ENCODE measurements at regions not wholly inside any gene's neighbourhood (a gene's known extent, or its start where the extent isn't known, plus 50 kb on each side); places are given as distances from the start of the nearest gene placed in this dataset.
"Not testable (repeated sequence)": the region's sequence is repeated elsewhere in the genome, so short reads cannot be mapped to it uniquely, and the experiment has no call there.

DNA sequence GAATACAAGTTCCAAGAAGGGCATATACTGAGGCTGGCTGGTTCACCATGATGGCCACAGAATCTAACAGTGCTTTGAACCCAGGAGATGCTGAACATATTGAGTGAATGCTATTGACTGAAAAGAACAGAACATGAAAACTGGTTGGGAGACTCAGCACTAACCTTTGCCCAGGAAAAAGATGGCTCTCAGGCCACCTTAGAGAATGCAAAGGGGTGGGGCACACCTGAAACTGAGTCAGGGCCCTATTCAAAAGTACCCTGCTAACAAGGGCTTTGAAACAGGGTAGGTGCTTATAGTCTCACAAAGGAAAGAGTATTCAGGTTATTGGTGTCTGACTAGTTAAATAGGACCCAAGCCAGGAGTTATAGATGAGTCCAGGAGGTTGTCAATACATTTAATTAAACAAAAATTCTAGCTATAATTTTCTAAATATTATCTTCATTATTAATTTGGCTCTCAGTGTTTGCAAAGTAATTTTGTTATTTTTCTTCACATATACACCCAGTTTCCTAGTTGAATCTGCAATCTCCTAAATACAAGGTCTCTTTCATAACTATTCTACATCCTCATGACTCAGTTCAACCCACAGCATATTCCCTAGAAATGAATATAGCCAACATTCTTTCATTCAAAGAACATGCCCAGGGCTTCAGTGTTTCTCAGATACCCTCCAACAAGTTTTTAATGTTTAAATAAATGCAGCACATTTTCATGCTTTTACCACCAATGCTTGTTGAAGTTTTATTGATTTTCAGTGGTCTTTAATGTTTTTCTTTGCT, 144.2 kb upstream of the RAPGEF2 start:
- Histone ChIP-seq H3K4me3 (ENCODE audit: low read length in 3 of 3) (no peak overlapping the region), H3K4me1 (ENCODE audit: control insufficient read depth in 3 of 3, insufficient read depth in 3 of 3, low read length in 3 of 3) (no peaks in the 10 kb centered on the region), H3K27ac (ENCODE audit: low read depth, low read length) (no peak overlapping the region), H3K9ac (ENCODE audit: low read depth in 1 of 3, low read length in 3 of 3) (no peak overlapping the region), H3K36me3 (ENCODE audit: control insufficient read depth in 3 of 3, insufficient read depth in 3 of 3, low read length in 3 of 3) (no peaks in the 10 kb centered on the region), H3K9me3 (ENCODE audit: control insufficient read depth in 3 of 3, low read length in 3 of 3) (no peaks in the 10 kb centered on the region), H3K27me3 (ENCODE audit: control insufficient read depth in 3 of 3, insufficient read depth in 3 of 3, low read length in 3 of 3) (no peaks in the 10 kb centered on the region)

DNA sequence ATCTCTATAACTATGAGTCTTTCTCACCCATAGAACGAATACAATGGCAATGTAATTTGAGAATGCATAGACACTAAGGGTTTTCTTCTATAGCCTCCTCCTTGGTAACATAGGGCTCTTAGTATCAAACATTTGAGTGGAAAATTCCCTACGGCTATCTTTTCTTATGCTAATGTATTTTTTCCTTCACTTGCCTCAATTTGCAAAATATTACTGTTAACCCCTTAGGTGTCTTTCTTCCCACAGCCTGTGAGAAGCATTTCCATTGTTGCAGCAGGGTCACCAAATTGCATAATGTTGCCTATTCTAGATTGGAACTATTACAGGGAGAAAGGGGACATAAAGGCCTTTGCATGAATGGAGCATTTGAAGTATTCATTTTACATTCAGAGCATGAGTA, 140.5 kb upstream of the RAPGEF2 start:
- no peaks in the 10 kb centered on the region for H3K36me3 ChIP-seq (ENCODE audit: control insufficient read depth in 3 of 3, insufficient read depth in 3 of 3, low read length in 3 of 3)
- no peaks in the 10 kb centered on the region for H3K4me1 ChIP-seq (ENCODE audit: control insufficient read depth in 3 of 3, insufficient read depth in 3 of 3, low read length in 3 of 3)
- H3K4me3 ChIP-seq (ENCODE audit: low read length in 3 of 3) = no peak overlapping the region
- no peak overlapping the region for H3K27ac ChIP-seq (ENCODE audit: low read depth, low read length)
- H3K9me3 ChIP-seq (ENCODE audit: control insufficient read depth in 3 of 3, low read length in 3 of 3) = no peaks in the 10 kb centered on the region
- H3K9ac ChIP-seq (ENCODE audit: low read depth in 1 of 3, low read length in 3 of 3) = no peak overlapping the region
- H3K27me3 ChIP-seq (ENCODE audit: control insufficient read depth in 3 of 3, insufficient read depth in 3 of 3, low read length in 3 of 3) = no peaks in the 10 kb centered on the region

DNA sequence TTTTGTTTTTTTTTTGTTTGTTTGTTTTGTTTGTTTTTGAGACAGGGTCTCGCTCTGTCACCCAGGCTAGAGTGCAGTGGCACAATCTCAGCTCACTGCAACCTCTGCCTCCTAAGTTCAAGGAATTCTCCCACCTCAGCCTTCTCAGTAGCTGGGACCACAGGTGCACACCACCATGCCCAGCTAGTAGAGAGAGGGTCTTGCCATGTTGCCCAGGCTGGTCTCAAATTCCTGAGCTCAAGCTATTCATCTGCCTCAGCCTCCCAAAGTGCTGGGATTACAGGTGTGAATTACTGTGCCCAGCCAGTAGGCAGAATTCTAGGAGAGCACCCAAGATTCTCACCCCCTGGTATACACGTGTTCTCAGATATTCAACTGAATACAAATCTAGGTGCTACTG, 139.6 kb upstream of the RAPGEF2 start:
- H3K27ac ChIP-seq (ENCODE audit: low read depth, low read length); H3K27me3 ChIP-seq (ENCODE audit: control insufficient read depth in 3 of 3, insufficient read depth in 3 of 3, low read length in 3 of 3); H3K4me3 ChIP-seq (ENCODE audit: low read length in 3 of 3); H3K9ac ChIP-seq (ENCODE audit: low read depth in 1 of 3, low read length in 3 of 3); H3K36me3 ChIP-seq (ENCODE audit: control insufficient read depth in 3 of 3, insufficient read depth in 3 of 3, low read length in 3 of 3); H3K9me3 ChIP-seq (ENCODE audit: control insufficient read depth in 3 of 3, low read length in 3 of 3); H3K4me1 ChIP-seq (ENCODE audit: control insufficient read depth in 3 of 3, insufficient read depth in 3 of 3, low read length in 3 of 3): not testable (repeated sequence)

DNA sequence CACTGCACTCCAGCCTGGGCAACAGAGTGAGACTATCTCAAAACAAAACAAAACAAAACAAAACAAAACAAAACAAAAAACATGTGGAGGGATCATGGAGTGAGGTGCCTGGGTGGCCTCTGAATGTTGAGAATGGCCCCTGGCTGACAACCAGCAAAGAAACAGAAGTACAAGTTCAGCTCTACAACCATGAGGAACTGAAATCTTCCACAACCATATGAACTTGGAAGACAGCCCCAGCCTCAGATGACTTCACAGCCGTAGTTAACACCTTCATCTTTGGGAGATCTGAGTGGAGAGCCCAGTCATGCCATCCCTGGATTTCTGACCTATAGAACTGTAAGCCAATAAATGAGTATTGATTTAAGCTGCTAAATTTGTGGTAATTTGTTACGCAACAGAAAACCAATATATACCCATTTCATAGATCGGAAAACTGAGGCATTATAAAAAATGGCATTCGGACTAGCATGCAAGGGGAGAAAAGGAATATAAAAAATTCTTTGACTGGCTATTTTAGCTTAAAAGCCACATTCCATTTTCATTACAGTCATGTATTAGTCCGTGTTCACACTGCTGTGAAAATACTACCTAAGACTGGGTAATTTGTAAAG, 138.7 kb upstream of the RAPGEF2 start:
- no peak overlapping the region for H3K27ac ChIP-seq (ENCODE audit: low read depth, low read length)
- no peak overlapping the region for H3K4me3 ChIP-seq (ENCODE audit: low read length in 3 of 3)
- no peak overlapping the region for H3K9ac ChIP-seq (ENCODE audit: low read depth in 1 of 3, low read length in 3 of 3)
- no peaks in the 10 kb centered on the region for H3K27me3 ChIP-seq (ENCODE audit: control insufficient read depth in 3 of 3, insufficient read depth in 3 of 3, low read length in 3 of 3)
- H3K4me1 ChIP-seq (ENCODE audit: control insufficient read depth in 3 of 3, insufficient read depth in 3 of 3, low read length in 3 of 3) = no peaks in the 10 kb centered on the region
- no peaks in the 10 kb centered on the region for H3K36me3 ChIP-seq (ENCODE audit: control insufficient read depth in 3 of 3, insufficient read depth in 3 of 3, low read length in 3 of 3)
- no peaks in the 10 kb centered on the region for H3K9me3 ChIP-seq (ENCODE audit: control insufficient read depth in 3 of 3, low read length in 3 of 3)

DNA sequence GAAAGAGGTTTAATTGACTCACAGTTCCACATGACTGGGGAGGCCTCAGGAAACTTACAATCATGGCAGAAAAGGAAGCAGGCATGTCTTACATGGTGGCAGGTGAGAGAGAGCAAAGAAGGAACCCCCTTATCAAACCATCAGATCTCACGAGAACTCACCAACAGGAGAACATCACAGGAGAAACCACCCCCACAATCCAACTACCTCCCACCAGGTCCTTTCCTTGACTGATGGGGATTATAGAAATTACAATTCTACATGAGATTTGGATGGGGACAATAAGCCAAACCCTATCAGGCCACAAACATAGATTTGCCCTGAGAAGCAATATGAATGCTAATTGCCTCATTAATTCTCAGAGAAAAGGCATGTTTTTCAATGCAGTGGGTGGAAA, 138.2 kb upstream of the RAPGEF2 start:
- no peak overlapping the region for H3K4me3 ChIP-seq (ENCODE audit: low read length in 3 of 3)
- no peaks in the 10 kb centered on the region for H3K27me3 ChIP-seq (ENCODE audit: control insufficient read depth in 3 of 3, insufficient read depth in 3 of 3, low read length in 3 of 3)
- H3K36me3 ChIP-seq (ENCODE audit: control insufficient read depth in 3 of 3, insufficient read depth in 3 of 3, low read length in 3 of 3) = no peaks in the 10 kb centered on the region
- H3K9ac ChIP-seq (ENCODE audit: low read depth in 1 of 3, low read length in 3 of 3) = no peak overlapping the region
- H3K27ac ChIP-seq (ENCODE audit: low read depth, low read length) = no peak overlapping the region
- H3K9me3 ChIP-seq (ENCODE audit: control insufficient read depth in 3 of 3, low read length in 3 of 3) = no peaks in the 10 kb centered on the region
- no peaks in the 10 kb centered on the region for H3K4me1 ChIP-seq (ENCODE audit: control insufficient read depth in 3 of 3, insufficient read depth in 3 of 3, low read length in 3 of 3)

DNA sequence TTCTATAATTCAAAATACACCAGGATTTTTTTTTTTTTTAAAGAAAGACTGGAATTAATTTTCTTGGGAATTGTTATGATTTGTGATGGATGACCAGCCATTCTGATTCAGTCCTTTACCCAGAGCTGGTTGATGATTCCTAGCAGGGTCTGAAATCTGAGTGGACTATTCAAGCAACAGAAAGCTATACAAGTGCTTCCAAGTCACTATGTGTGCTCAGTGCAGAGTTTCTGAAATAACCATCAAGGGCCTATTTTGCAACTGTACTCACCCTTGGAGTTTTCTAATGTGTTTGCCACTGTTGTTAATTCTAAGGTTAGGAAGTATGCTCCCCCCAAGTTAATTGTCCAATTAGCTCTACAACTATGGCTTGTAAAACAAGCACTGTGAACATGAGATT, 137.7 kb upstream of the RAPGEF2 start:
- Histone ChIP-seq H3K27ac (ENCODE audit: low read depth, low read length) (no peak overlapping the region), H3K9ac (ENCODE audit: low read depth in 1 of 3, low read length in 3 of 3) (no peak overlapping the region), H3K4me1 (ENCODE audit: control insufficient read depth in 3 of 3, insufficient read depth in 3 of 3, low read length in 3 of 3) (no peaks in the 10 kb centered on the region), H3K9me3 (ENCODE audit: control insufficient read depth in 3 of 3, low read length in 3 of 3) (no peaks in the 10 kb centered on the region), H3K27me3 (ENCODE audit: control insufficient read depth in 3 of 3, insufficient read depth in 3 of 3, low read length in 3 of 3) (no peaks in the 10 kb centered on the region), H3K36me3 (ENCODE audit: control insufficient read depth in 3 of 3, insufficient read depth in 3 of 3, low read length in 3 of 3) (no peaks in the 10 kb centered on the region), H3K4me3 (ENCODE audit: low read length in 3 of 3) (no peak overlapping the region)

DNA sequence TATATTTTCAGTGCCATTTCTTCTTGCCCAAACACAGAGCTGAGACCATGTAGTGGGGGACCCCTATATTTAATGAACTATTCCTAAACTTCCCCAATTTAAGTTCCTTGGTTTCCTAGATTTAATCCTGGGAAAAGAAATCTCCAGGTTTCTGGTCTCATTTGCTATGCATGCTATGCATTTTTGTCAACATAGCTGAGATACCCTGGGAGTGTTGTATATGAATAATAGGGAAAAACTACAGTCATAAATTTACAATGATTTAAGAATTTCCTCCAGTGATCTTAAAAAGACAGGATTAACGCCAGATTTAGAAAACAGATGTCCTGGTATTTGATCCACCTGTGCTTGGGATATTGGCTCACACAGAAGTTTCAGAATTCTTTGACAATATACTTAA, 136.8 kb upstream of the RAPGEF2 start:
- no peak overlapping the region for H3K9ac ChIP-seq (ENCODE audit: low read depth in 1 of 3, low read length in 3 of 3)

DNA sequence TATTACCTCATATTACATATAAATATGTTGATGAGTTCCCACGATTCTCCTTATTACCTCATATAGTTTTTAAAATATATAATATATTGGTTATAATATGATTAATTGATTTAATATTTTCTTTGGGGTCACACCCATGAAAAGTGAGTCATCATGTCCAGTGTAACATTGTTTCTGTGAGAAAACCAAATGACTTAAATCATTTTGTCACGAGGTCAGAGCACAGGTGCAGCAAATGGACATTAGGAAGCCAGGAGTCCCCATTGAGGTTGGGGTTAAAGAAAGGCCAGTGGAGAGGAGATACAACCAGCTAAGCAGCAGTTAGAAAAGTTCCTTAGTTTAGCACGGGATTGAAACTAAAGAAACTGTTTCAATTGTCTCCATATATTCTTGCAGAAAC, 133.9 kb upstream of the RAPGEF2 start:
- no peak overlapping the region for H3K27ac ChIP-seq (ENCODE audit: low read depth, low read length)
- no peaks in the 10 kb centered on the region for H3K4me1 ChIP-seq (ENCODE audit: control insufficient read depth in 3 of 3, insufficient read depth in 3 of 3, low read length in 3 of 3)
- no peaks in the 10 kb centered on the region for H3K9me3 ChIP-seq (ENCODE audit: control insufficient read depth in 3 of 3, low read length in 3 of 3)
- H3K4me3 ChIP-seq (ENCODE audit: low read length in 3 of 3) = no peak overlapping the region
- no peaks in the 10 kb centered on the region for H3K27me3 ChIP-seq (ENCODE audit: control insufficient read depth in 3 of 3, insufficient read depth in 3 of 3, low read length in 3 of 3)
- no peaks in the 10 kb centered on the region for H3K36me3 ChIP-seq (ENCODE audit: control insufficient read depth in 3 of 3, insufficient read depth in 3 of 3, low read length in 3 of 3)
- no peak overlapping the region for H3K9ac ChIP-seq (ENCODE audit: low read depth in 1 of 3, low read length in 3 of 3)

More for the DNA sequence above, 136.8 kb upstream of the RAPGEF2 start:
- no peaks in the 10 kb centered on the region for H3K4me1 ChIP-seq (ENCODE audit: control insufficient read depth in 3 of 3, insufficient read depth in 3 of 3, low read length in 3 of 3)
- no peak overlapping the region for H3K27ac ChIP-seq (ENCODE audit: low read depth, low read length)
- no peaks in the 10 kb centered on the region for H3K27me3 ChIP-seq (ENCODE audit: control insufficient read depth in 3 of 3, insufficient read depth in 3 of 3, low read length in 3 of 3)
- no peak overlapping the region for H3K4me3 ChIP-seq (ENCODE audit: low read length in 3 of 3)
- H3K36me3 ChIP-seq (ENCODE audit: control insufficient read depth in 3 of 3, insufficient read depth in 3 of 3, low read length in 3 of 3) = no peaks in the 10 kb centered on the region
- H3K9me3 ChIP-seq (ENCODE audit: control insufficient read depth in 3 of 3, low read length in 3 of 3) = no peaks in the 10 kb centered on the region

DNA sequence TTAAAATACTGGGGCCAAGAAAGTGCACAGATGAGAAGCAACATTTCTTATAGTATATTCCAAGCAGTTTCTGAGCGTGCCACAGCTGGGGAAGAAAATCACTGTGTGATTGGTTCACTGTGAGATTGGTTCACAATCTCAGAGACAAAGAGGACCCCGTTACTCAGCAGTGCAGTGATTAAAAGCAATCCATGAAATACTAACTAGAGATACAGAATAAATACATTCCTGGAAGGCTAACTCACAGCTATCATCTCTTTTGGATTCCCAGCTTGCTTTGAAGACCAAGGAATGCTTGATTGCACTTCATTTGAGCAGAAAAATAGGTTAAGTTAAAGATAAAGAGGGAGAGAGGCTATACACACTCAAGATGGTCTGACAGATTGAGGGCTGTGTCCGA, 132.1 kb upstream of the RAPGEF2 start:
- Histone ChIP-seq H3K9me3 (ENCODE audit: control insufficient read depth in 3 of 3, low read length in 3 of 3) (no peaks in the 10 kb centered on the region), H3K4me3 (ENCODE audit: low read length in 3 of 3) (no peak overlapping the region), H3K36me3 (ENCODE audit: control insufficient read depth in 3 of 3, insufficient read depth in 3 of 3, low read length in 3 of 3) (no peaks in the 10 kb centered on the region), H3K9ac (ENCODE audit: low read depth in 1 of 3, low read length in 3 of 3) (no peak overlapping the region), H3K27ac (ENCODE audit: low read depth, low read length) (no peak overlapping the region), H3K4me1 (ENCODE audit: control insufficient read depth in 3 of 3, insufficient read depth in 3 of 3, low read length in 3 of 3) (no peaks in the 10 kb centered on the region), H3K27me3 (ENCODE audit: control insufficient read depth in 3 of 3, insufficient read depth in 3 of 3, low read length in 3 of 3) (no peaks in the 10 kb centered on the region)

DNA sequence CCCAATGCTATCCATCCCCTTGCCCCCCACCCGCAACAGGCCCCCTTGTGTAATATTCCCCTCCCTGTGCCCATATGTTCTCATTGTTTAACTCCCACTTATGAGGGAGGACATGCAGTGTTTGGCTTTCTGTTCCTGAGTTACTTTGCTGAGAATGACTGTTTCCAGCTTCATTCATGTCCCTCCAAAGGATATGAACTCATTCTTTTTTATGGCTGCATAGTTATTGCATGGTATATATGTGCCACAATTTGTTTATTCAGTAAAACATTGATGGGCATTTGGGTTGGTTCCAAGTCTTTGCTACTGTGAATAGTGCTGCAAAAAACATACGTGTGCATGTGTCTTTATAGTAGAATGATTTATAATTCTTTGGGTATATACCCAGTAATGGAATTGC, 128.4 kb upstream of the RAPGEF2 start:
- H3K9ac ChIP-seq (ENCODE audit: low read depth in 1 of 3, low read length in 3 of 3); H3K4me1 ChIP-seq (ENCODE audit: control insufficient read depth in 3 of 3, insufficient read depth in 3 of 3, low read length in 3 of 3); H3K27ac ChIP-seq (ENCODE audit: low read depth, low read length); H3K9me3 ChIP-seq (ENCODE audit: control insufficient read depth in 3 of 3, low read length in 3 of 3); H3K36me3 ChIP-seq (ENCODE audit: control insufficient read depth in 3 of 3, insufficient read depth in 3 of 3, low read length in 3 of 3); H3K4me3 ChIP-seq (ENCODE audit: low read length in 3 of 3); H3K27me3 ChIP-seq (ENCODE audit: control insufficient read depth in 3 of 3, insufficient read depth in 3 of 3, low read length in 3 of 3): not testable (repeated sequence)
